HFF-Myc (cell line): ENCODE measurements at regions not wholly inside any gene's neighbourhood (a gene's known extent, or its start where the extent isn't known, plus 50 kb on each side); places are given as distances from the start of the nearest gene placed in this dataset.

Experiments used
- DNase-seq: peaks from one replicate; pipeline ENCODE4 v3.0.0-alpha.2; 2011; ENCODE audit warnings: low read depth; ENCODE audit errors: extremely low read depth
- H3K4me3 ChIP-seq: replicated peaks from 2 replicates; pipeline ENCODE4 v1.5.1; 2011; ENCODE audit warnings: low read depth, mild to moderate bottlenecking, control low read depth, low read length
- CTCF ChIP-seq: IDR thresholded peaks from 2 replicates; pipeline ENCODE4 v1.5.1; 2012; ENCODE audit warnings: mild to moderate bottlenecking, low read depth, low read length, control low read depth; ENCODE audit errors: missing control alignments

- no peak overlapping the region for H3K4me3 ChIP-seq
- TF ChIP-seq CTCF: no peak
- DNase-seq: no peak
Observed at GRCh38 chr2:106749823-106750222, 136.1 kb downstream of the ST6GAL2 start.
